GM19238 (cell line): ENCODE measurements at regions not wholly inside any gene's neighbourhood (a gene's known extent, or its start where the extent isn't known, plus 50 kb on each side); places are given as distances from the start of the nearest gene placed in this dataset.

Experiments used
- DNase-seq: peaks from one replicate; pipeline ENCODE4 v3.0.0; 2011; ENCODE audit warnings: low spot score; ENCODE audit not compliant: insufficient read length

GRCh38 chr10:126783806-126784557 lies 113.5 kb upstream of the C10orf90 start:
- DNase-seq: no peak

GRCh38 chr10:126787201-126787600 lies 116.7 kb upstream of the C10orf90 start:
- DNase-seq: no peak

GRCh38 chr10:126795318-126795717 lies 109.9 kb upstream of the DOCK1 start:
- no peak for DNase-seq

- no peak for DNase-seq
These were observed 106.6 kb upstream of the DOCK1 start for GRCh38 chr10:126798649-126799048.

- DNase-seq: no peak
These were observed 101.8 kb upstream of the DOCK1 start for GRCh38 chr10:126803394-126803793.

DNA sequence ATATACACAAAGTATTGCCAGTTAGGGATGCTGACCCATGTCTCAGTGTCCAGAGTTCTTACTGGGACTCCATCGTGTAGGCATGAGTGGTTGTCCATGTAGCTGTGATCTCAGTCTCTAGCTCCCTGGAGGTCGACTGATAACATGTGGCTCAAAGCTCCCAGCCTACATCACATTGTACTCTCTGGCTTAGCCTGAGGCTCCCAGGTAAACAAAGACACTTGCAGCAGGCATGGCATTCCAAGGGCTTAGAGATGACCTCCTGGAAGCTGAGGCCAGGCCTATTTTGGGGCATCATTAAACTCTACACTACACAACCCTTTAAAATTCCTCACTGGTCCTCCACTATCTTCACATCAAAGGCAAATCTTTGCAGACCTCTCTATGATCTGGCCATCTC lies 100.8 kb upstream of the DOCK1 start:
- no peak for DNase-seq

- no peak for DNase-seq
These were observed 98.7 kb upstream of the DOCK1 start for GRCh38 chr10:126806498-126806897.

GRCh38 chr10:126806991-126807702 lies 98.1 kb upstream of the DOCK1 start:
- no peak for DNase-seq

GRCh38 chr10:126808103-126808502 lies 97.1 kb upstream of the DOCK1 start:
- DNase-seq: no peak

DNA sequence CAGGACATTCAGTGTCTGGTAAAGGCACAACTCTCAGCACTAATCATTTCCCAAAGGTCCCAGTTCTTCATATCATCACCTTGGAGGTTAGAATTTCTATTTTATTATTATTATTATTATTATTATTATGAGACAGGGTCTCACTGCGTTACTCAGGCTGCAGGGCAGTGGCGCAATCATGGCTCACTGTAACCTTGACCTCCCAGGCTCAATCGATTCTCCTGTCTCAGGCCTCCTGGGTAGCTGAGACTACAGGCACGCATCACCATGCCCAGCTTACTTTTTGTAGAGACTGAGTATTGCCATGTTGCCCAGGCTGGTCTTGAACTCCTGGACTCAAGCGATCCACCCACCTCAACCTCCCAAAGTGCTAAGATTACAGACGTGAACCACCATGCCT lies 91.8 kb upstream of the DOCK1 start:
- DNase-seq: no peak

DNA sequence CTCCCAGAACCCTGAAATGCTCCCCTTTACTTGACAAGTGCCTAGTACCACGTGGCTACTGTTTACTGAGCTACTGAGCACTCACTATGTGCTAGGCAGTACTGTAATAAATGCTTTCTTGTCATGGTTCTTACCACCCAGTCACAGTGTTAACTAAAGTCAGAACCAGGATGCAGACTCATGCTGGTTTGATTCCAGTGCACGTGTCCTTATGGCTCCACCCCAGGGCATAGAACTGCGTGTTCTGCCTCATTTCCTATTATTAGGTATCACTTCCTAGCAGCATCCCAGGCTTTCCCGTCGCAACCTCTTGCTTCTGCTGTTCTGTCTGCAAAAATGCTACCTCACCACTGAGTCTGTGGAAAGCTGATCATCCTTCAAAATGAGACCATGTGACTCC lies 71.7 kb upstream of the DOCK1 start:
- no peak for DNase-seq

GRCh38 chr10:126836009-126836408 lies 69.2 kb upstream of the DOCK1 start:
- no peak for DNase-seq

DNA sequence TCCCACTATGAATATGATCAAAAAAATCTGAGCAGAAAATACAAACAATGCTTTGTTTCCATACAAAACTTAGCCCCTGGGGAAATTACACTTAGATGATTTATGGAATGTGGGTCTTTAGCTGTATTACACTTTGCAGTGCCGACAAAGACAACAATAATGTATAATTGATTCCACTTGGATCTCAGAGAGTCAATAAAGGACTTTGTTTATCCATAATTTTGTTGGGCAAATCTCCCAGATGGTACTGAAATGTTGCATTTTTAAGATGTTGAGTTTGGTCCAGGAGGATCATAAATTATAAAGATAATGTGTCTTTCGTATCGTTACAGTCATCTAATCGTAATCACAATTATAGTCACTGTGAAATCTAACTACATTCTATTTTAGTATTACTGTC lies 66.9 kb upstream of the DOCK1 start:
- no peak for DNase-seq

- DNase-seq: no peak
These were observed 66.0 kb upstream of the DOCK1 start for GRCh38 chr10:126839094-126839761.

DNA sequence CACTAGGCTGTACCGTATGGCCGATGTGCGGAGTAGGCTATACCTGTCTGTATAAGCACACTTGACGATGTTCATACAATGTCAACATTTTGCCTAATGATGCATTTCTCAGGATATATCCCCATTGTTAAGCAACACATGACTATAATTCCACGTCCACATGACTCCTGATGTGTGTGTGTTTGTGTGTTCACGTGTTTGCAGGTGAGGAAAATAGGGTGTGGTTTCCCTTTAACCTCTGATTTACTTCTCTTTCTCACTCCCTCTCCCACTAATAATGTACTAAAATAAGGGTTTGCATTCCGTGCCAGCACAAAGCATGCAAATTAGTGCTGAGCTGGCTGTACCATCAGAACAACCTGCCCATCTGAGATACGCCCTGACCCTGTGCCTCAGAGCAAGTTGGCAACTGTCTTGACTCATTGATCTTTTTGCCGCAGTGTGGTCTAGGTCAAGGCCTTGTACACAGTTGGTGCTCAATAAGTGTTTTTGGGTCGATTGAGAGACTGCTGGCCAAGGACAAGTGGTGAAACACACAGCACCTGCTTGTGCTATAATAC lies 64.6 kb upstream of the DOCK1 start:
- no peak for DNase-seq

- no peak for DNase-seq
These were observed 63.8 kb upstream of the DOCK1 start for GRCh38 chr10:126841341-126841895.

DNA sequence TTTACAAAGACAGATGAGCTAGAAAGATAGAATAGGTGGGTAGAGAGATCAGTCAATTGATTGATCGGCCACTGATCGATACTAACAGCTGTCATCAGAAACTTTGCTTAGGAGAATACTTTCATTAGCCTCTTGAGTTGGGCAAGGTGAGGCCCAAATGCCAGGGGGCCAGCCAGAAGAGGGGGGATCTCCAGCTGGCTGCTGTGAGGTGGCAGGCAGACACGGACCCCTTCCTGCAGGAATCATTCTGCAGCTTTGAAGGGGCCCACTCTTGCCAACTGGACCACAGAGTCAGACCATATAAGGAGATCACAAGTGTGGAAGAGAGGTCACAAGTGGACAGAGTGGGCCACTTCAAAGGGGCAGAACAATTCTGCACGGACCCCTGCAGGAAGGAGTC lies 62.9 kb upstream of the DOCK1 start:
- no peak for DNase-seq

GRCh38 chr10:126842836-126843235 lies 62.4 kb upstream of the DOCK1 start:
- DNase-seq: no peak

DNA sequence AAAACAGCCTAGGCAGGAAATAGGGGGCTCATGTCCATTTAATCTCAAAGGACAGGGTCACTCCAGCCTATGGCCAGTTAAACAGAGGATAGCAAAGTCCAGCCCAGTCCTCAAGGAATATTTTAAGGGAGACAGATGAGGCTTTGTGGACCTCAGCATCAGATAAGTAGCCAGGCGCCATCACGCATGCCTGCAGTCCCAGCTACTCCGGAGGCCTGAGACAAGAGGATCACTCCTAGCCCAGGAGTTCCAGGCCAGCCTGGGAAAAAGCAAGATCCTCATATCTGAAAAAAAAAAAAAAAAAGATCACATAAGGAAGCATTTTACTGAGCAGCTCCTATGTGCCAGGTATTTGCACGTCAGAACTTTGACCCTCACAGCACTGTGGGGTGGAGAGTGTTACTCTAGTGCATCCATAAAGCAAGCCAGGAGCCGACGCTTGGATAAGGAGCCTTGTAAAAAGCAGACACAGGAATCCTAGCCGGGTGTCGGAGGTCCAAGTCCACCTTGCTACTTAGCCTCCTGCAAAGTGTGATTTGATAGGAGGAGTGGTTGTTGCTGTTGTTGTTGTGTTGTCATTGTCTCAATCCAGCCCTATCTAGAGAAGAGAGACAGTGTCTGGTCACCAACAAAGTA lies 61.8 kb upstream of the DOCK1 start:
- no peak for DNase-seq

DNA sequence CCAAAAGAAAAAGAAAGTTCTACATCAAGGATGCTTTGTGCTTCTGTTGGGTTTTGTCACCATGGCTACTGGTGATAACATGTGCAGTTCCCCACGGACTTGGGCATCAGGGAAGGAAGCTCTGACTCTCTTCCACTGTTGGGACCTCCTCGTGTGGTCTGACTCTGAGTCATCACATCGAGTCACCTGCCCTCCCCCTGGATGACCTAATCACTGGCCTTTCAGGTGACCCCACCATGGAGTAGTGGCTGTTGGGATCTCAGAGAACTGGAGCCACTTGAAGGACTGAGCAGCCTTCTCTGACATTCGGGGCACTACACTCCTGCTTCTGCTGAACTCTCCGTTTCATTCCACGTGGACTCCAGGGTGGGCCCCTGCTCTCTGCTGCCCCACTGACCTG lies 60.8 kb upstream of the DOCK1 start:
- DNase-seq: no peak

- DNase-seq: no peak
These were observed 58.8 kb upstream of the DOCK1 start for GRCh38 chr10:126846469-126846868.
